K562 (cell line): ENCODE measurements at regions not wholly inside any gene's neighbourhood (a gene's known extent, or its start where the extent isn't known, plus 50 kb on each side); places are given as distances from the start of the nearest gene placed in this dataset.

Experiments
- EP300 ChIP-seq: IDR thresholded peaks from 2 replicates; pipeline ENCODE4 v1.6.1; 2012; ENCODE audit warnings: low read length, improper control_type of control experiment
- HNRNPH1 ChIP-seq: fragments of 200-400 bp; formaldehyde crosslinking; optimal IDR thresholded peaks from 2 replicates; pipeline ENCODE3; 2017; ENCODE audit warnings: low read depth, mild to moderate bottlenecking, low read length, moderate library complexity
- NFXL1 ChIP-seq: fragments of 450-650 bp; formaldehyde crosslinking; IDR thresholded peaks from 2 replicates; pipeline ENCODE4 v1.4.0; 2021; ENCODE audit warnings: mild to moderate bottlenecking
- POLR2A ChIP-seq: fragments of 450-650 bp; conservative IDR thresholded peaks from 2 replicates; pipeline ENCODE4 v1.6.1; 2016
- ZNF431 ChIP-seq: sonication (generic); formaldehyde crosslinking; IDR thresholded peaks from 2 replicates; pipeline ENCODE4 v1.8.0; 2022; ENCODE audit warnings: mild to moderate bottlenecking, missing genetic modification reagents
- TF ChIP-seq, protein P1 (sequence below), 2 experiments: fragments of 150-350 bp in 1 of 2; IDR thresholded peaks; 2 replicates each; pipeline ENCODE4 v1.6.1; 2012 to 2016; ENCODE audit warnings: low read depth in 2 of 2, low read length in 2 of 2, mild to moderate bottlenecking in 1 of 2, moderate library complexity in 1 of 2

DNA sequence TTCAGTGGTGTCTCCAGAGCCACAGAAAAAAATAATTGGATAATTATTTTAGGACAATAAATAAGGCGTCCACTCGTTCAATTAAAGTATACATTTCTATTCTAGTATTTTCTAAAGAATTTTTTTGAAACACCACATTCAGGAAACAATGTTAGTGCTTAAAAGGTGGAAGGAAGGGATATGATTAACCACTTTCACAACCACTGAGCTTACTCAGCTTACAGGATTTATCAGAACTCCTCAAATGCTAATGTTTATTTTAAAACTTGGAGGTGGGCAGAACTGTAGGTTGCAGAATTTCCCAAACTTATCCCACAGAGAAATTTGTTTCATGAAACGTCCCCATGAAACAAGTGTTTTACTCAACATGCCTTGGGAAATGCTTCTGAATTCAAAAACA lies 54.3 kb upstream of the MAGEB2 start (continued):
- TF ChIP-seq, protein P1, sequence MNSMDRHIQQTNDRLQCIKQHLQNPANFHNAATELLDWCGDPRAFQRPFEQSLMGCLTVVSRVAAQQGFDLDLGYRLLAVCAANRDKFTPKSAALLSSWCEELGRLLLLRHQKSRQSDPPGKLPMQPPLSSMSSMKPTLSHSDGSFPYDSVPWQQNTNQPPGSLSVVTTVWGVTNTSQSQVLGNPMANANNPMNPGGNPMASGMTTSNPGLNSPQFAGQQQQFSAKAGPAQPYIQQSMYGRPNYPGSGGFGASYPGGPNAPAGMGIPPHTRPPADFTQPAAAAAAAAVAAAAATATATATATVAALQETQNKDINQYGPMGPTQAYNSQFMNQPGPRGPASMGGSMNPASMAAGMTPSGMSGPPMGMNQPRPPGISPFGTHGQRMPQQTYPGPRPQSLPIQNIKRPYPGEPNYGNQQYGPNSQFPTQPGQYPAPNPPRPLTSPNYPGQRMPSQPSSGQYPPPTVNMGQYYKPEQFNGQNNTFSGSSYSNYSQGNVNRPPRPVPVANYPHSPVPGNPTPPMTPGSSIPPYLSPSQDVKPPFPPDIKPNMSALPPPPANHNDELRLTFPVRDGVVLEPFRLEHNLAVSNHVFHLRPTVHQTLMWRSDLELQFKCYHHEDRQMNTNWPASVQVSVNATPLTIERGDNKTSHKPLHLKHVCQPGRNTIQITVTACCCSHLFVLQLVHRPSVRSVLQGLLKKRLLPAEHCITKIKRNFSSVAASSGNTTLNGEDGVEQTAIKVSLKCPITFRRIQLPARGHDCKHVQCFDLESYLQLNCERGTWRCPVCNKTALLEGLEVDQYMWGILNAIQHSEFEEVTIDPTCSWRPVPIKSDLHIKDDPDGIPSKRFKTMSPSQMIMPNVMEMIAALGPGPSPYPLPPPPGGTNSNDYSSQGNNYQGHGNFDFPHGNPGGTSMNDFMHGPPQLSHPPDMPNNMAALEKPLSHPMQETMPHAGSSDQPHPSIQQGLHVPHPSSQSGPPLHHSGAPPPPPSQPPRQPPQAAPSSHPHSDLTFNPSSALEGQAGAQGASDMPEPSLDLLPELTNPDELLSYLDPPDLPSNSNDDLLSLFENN (IDR thresholded peaks at IDR 0.05; ENCODE audit: low read depth in 2 of 2, low read length in 2 of 2) = no peak
- no peak for TF ChIP-seq ZNF431 (CRISPR knock-in tag)
- TF ChIP-seq POLR2A = no peak
- no peak for TF ChIP-seq EP300
- no peak for TF ChIP-seq NFXL1
- no peak for TF ChIP-seq HNRNPH1
